Fibroblast of lung (primary cell): ENCODE measurements at regions not wholly inside any gene's neighbourhood (a gene's known extent, or its start where the extent isn't known, plus 50 kb on each side); places are given as distances from the start of the nearest gene placed in this dataset.

ENCODE experiments used
- CTCF ChIP-seq, 2 donors: IDR thresholded peaks in 1 of 2; conservative IDR thresholded peaks in 1 of 2; 1 replicate in 1 of 2; 2 replicates in 1 of 2; pipeline ENCODE4 v1.5.1; 2011 to 2012; ENCODE audit warnings: low read length in 2 of 2, control low read depth in 1 of 2, inconsistent platforms in 1 of 2, low read depth in 1 of 2, mild to moderate bottlenecking in 1 of 2
- EZH2 ChIP-seq: IDR thresholded peaks from 2 replicates; pipeline ENCODE4 v1.5.1; 2012; ENCODE audit warnings: low read length, control low read depth, mild to moderate bottlenecking; ENCODE audit errors: missing control alignments

- TF ChIP-seq CTCF (conservative IDR thresholded peaks at IDR 0.05 in 1 of 2, IDR thresholded peaks at IDR 0.05 in 1 of 2; ENCODE audit: low read depth in 1 of 2, low read length in 2 of 2): no peak
- TF ChIP-seq EZH2: no peak
Measured at GRCh38 chr2:66966631-66967030, 430.5 kb upstream of the ETAA1 start.
